Heart left ventricle (tissue), 16 donors: ENCODE measurements at regions not wholly inside any gene's neighbourhood (a gene's known extent, or its start where the extent isn't known, plus 50 kb on each side); places are given as distances from the start of the nearest gene placed in this dataset.

Experiments
- ATAC-seq, 4 donors: fragments of 200-7000 bp; cut with Tn5 transposase; one replicate each; pipeline ENCODE4 v1.9.1; 2020 to 2022; ENCODE audit warnings: moderate library complexity in 4 of 4, mild to moderate bottlenecking in 3 of 4, moderate number of reproducible peaks in 1 of 4
- DNase-seq, 5 donors: peaks; one replicate each; pipeline ENCODE4 v3.0.0-alpha.2; 2020
- H3K27ac ChIP-seq, 12 donors: fragments of 200-600 bp; sonication (generic) in 4 of 12; one replicate each; pipeline versions ENCODE4 v1.5.0 to v1.8.0; 2016 to 2022; ENCODE audit warnings: mild to moderate bottlenecking in 2 of 12
- H3K27me3 ChIP-seq, 9 donors: fragments of 200-600 bp; sonication (generic) in 2 of 9; one replicate each; pipeline versions ENCODE4 v1.5.1 to v1.8.0; 2016 to 2022; ENCODE audit warnings: mild to moderate bottlenecking in 3 of 9
- H3K36me3 ChIP-seq, 9 donors: fragments of 200-600 bp; sonication (generic) in 2 of 9; one replicate each; pipeline versions ENCODE4 v1.5.0 to v1.8.0; 2018 to 2022; ENCODE audit warnings: mild to moderate bottlenecking in 2 of 9
- H3K4me1 ChIP-seq, 12 donors: fragments of 200-600 bp; sonication (generic) in 4 of 12; one replicate each; pipeline versions ENCODE4 v1.5.0 to v1.8.0; 2016 to 2022; ENCODE audit warnings: mild to moderate bottlenecking in 3 of 12
- H3K4me3 ChIP-seq, 12 donors: fragments of 200-600 bp; sonication (generic) in 4 of 12; one replicate each; pipeline versions ENCODE4 v1.5.0 to v1.8.0; 2017 to 2022; ENCODE audit warnings: mild to moderate bottlenecking in 9 of 12, moderate library complexity in 4 of 12
- H3K9me3 ChIP-seq, 12 donors: fragments of 200-600 bp; sonication (generic) in 4 of 12; one replicate each; pipeline versions ENCODE4 v1.5.0 to v1.8.0; 2016 to 2022; ENCODE audit warnings: mild to moderate bottlenecking in 1 of 12
- POLR2A ChIP-seq, 2 donors: fragments of 450-650 bp; IDR thresholded peaks; one replicate each; pipeline ENCODE4 v1.6.1; 2017; ENCODE audit warnings: antibody characterized with exemption in 2 of 2, mild to moderate bottlenecking in 2 of 2, moderate library complexity in 2 of 2
- WGBS, 4 donors: extraction: QIAGEN DNeasy Blood & Tissue Kit in 2 of 4; methylation state at CpG; one replicate each; pipeline versions ENCODE4 v1.1.5 to v1.1.7; 2013 to 2018; 5-methylcytosine and 5-hydroxymethylcytosine counted together
- intact Hi-C, 10 donors: fragments of 100-400 bp; cut with DNase I; formaldehyde crosslinking; loops; one replicate each; pipeline versions ENCODE4 v1.11.1 to v1.14.2; 2022
- TF ChIP-seq, protein P1 (sequence below), 12 donors: fragments of 200-600 bp; sonication (generic) in 4 of 12; IDR thresholded peaks; one replicate each; pipeline versions ENCODE4 v1.5.0 to v1.8.0; 2018 to 2022; ENCODE audit warnings: antibody characterized with exemption in 12 of 12, mild to moderate bottlenecking in 5 of 12
- donor health status: ischemic (EF 13 %, LVEDD 7.1; RV severe dilation, severe dysfunction).
- donor health status: healthy with polysubstance abuse.
- donor health status: DM: no; HTN: yes; CAD: no.
- donor health status: DM: no; HTN: no; CAD: no.
- donor health status: ischemic (EF 25% LVEDD 6.9; RV normal size, moderate dysfunction).
- donor health status: ischemic (EF 25% LVEDD 5.7; RV mildly dilated, moderate dysfunction).
- donor health status: healthy.
- donor health status: DM: yes; HTN: yes; CAD: no.
- donor health status: ischemic (EF 35%, LVEDD 5.7; RV mildly dilated, moderate dysfunction).
- donor health status: nonischemic (EF 11% LVEDD 7.7; RV severe dilation, severe dysfunction).
- donor health status: DM: yes; HTN: yes; CAD: no.
- donor health status: PGD.
- donor health status: ischemic (EF 29% LVEDD 5.4; RV normal size, mild dysfunction).
- donor health status: nonischemic (EF 23%, LVEDD 6.1; RV moderate dilation, normal function).

DNA sequence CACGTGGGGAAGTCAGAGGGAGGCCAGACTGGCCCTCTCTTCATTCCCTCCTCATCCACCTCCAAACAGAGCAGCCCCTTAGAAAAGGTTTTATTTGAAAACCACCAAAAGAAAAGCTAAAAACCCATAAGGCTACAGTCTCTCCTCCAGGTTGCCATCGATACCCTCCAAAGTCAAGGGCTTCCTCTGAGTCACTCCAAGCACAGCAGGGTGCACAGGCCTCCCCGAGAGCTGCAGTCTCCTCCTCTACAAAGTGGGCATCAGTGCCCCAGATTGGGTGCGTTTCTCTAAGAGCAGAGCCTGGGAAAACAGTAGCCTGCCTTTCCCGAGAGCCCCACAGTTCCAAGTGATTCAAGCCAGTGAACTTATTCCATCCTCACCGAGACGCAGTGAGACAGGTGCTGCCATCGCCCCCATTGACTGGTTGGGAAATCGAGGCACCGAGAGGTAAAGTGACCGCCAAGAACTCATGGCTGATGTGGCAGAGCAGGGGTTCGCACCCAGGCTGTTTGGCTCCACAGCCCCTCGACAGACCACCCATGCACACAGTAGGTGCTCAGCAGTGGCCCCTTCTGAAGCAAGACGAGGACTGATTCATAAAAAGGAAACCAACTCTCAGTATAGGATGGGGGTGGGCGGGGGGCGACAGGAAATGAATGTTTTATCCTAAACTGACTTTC lies 91.7 kb upstream of the SHISAL1 start:
- WGBS, 4 donors = 86 to 92% (median 89%) methylated on average over 16 of the region's 16 CpGs
- peaks cover 0 to 21% (median 0%) of the 10 kb centered on the region in 12 donors for H3K4me1 ChIP-seq
- no peak overlapping the region for H3K4me3 ChIP-seq
- DNase-seq (peak in 2 of 5 donors; percentile 21 to 37), ATAC-seq (no peak)
- no peaks in the 10 kb centered on the region for H3K9me3 ChIP-seq
- no peaks in the 10 kb centered on the region for H3K27me3 ChIP-seq
- H3K36me3 ChIP-seq = no peaks in the 10 kb centered on the region
- no peak overlapping the region for H3K27ac ChIP-seq
- TF ChIP-seq, protein P1, sequence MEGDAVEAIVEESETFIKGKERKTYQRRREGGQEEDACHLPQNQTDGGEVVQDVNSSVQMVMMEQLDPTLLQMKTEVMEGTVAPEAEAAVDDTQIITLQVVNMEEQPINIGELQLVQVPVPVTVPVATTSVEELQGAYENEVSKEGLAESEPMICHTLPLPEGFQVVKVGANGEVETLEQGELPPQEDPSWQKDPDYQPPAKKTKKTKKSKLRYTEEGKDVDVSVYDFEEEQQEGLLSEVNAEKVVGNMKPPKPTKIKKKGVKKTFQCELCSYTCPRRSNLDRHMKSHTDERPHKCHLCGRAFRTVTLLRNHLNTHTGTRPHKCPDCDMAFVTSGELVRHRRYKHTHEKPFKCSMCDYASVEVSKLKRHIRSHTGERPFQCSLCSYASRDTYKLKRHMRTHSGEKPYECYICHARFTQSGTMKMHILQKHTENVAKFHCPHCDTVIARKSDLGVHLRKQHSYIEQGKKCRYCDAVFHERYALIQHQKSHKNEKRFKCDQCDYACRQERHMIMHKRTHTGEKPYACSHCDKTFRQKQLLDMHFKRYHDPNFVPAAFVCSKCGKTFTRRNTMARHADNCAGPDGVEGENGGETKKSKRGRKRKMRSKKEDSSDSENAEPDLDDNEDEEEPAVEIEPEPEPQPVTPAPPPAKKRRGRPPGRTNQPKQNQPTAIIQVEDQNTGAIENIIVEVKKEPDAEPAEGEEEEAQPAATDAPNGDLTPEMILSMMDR (IDR thresholded peaks at IDR 0.05) = no peak
- TF ChIP-seq POLR2A (IDR thresholded peaks at IDR 0.05) = no peak
- intact Hi-C loops = no loop called here

DNA sequence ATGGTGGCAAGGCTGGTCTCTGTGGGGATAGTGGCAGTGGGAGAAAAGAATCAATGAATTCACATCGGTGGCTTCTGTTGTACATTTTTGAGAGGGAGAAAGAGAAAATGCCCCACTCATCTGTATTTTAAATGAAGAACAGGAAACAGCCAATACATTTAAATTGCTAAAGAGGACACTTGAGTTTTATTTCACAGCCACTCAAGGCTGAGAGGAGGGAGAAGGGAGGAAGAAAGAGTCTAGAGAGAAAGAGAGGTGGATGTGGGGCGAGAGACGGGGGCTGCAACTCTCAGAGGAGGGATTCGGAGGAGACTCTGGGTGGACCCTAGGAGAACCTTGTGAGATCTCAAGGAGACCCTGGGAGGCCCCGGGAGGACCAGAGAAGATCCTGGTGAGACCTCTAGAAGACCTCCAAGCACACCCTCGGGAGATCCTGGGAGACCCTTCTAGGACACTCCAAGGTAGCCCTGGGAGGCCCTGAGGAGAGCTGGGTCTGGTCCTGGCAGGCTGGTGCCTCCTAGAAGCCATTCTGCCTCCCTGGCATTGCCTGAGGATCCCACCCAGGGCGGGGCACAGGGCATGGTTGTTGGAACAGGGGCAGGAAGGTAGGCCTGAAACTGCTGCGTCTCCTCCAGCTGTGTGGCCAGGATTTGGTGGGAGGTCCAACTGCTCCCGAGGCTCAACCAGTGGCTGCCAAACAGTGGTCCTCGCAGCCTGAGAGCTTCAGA lies 91.0 kb upstream of the SHISAL1 start:
- ATAC-seq (no peak), DNase-seq (peak in 2 of 5 donors; percentile 20 to 27)
- Histone ChIP-seq H3K4me3 (no peak overlapping the region), H3K36me3 (no peaks in the 10 kb centered on the region), H3K27ac (no peak overlapping the region), H3K27me3 (no peaks in the 10 kb centered on the region), H3K9me3 (no peaks in the 10 kb centered on the region), H3K4me1 (peaks cover 0 to 14% (median 0%) of the 10 kb centered on the region in 12 donors)
- whole genome bisulfite sequencing, 4 donors = 86 to 88% (median 88%) methylated on average over 10 of the region's 10 CpGs
- intact Hi-C loops = no loop called here
- TF ChIP-seq, protein P1 (IDR thresholded peaks at IDR 0.05) = no peak
- TF ChIP-seq POLR2A (IDR thresholded peaks at IDR 0.05) = no peak

DNA sequence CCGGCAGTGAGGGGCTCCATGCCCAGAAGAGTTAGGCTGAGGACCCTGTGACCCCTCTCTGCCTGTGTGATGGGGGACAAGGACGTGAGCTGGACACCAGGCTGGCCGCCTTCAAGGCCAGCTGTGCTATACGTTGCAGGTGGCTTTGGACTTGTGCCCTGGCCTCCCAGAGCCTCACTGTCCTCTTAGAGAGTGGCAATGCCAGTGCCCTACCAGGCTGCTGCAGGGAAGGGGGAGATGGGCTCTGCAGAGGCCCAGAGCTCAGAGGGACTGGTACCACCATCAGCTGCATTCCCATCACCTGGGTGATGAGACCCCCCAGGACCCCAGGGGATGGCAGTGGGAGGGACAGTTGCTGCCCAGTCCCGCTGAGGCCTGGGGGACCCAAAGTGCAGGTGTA lies 90.4 kb upstream of the SHISAL1 start:
- Histone ChIP-seq H3K9me3 (no peaks in the 10 kb centered on the region), H3K27me3 (no peaks in the 10 kb centered on the region), H3K4me1 (peaks cover 0 to 8% (median 0%) of the 10 kb centered on the region in 12 donors), H3K4me3 (no peak overlapping the region), H3K27ac (no peak overlapping the region), H3K36me3 (no peaks in the 10 kb centered on the region)
- ATAC-seq (no peak), DNase-seq (peak in 1 of 5 donors; percentile 26)
- intact Hi-C loops = no loop called here
- TF ChIP-seq, protein P1 (IDR thresholded peaks at IDR 0.05) = no peak
- TF ChIP-seq POLR2A (IDR thresholded peaks at IDR 0.05) = no peak
- WGBS, 4 donors = 88 to 96% (median 94%) methylated on average over 5 of the region's 5 CpGs
